ENCODE measurements at regions not wholly inside any gene's neighbourhood (a gene's known extent, or its start where the extent isn't known, plus 50 kb on each side); places are given as distances from the start of the nearest gene placed in this dataset.

- no peak for TF ChIP-seq POLR2A (IDR thresholded peaks at IDR 0.05)
- TF ChIP-seq CTCF (IDR thresholded peaks at IDR 0.05), result no peak
Observed at GRCh38 chr5:144582066-144582465, 411.4 kb downstream of the KCTD16 start.

Data from heart left ventricle (tissue), 13 donors.